Astrocyte of the spinal cord (primary cell): ENCODE measurements at regions not wholly inside any gene's neighbourhood (a gene's known extent, or its start where the extent isn't known, plus 50 kb on each side); places are given as distances from the start of the nearest gene placed in this dataset.

ENCODE experiments used
- DNase-seq: peaks from one replicate; pipeline ENCODE4 v3.0.0; 2011; ENCODE audit warnings: low read depth, low spot score
- H3K4me3 ChIP-seq: 2 replicates; pipeline ENCODE4 v1.5.1; 2011; ENCODE audit warnings: low read depth, mild to moderate bottlenecking, low read length, moderate library complexity
- in situ Hi-C: cut with HindIII; loops from 2 replicates; pipeline ENCODE4 v1.10.0; 2017; ENCODE audit warnings: low sequenced_read_pairs
- TF ChIP-seq, protein P1 (sequence below): IDR thresholded peaks from 2 replicates; pipeline ENCODE4 v1.5.1; 2012; ENCODE audit warnings: low read depth, mild to moderate bottlenecking, low read length, inconsistent platforms

DNA sequence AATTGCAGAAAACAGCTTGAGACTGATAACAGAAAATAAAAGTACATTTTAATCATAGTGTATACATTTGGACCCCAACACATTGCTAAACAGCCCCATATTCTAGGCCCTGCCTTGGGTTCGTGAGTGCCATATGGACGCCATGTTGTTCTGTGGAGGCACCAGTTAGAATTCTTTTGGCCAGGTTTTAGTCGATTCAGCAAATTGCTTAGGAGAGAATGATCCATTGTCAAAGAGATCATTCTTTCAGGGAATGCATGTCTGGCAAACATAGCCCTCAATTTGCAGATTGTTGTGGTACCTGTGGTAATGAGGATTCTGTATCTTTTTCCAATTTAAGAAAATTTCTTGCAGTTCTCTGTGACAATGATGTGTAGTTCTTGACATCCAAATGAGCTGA is 183.6 kb upstream of the DDHD1 start:
- in situ Hi-C loops: no loop called here
- DNase-seq: no peak
- H3K4me3 ChIP-seq: no peak overlapping the region
- TF ChIP-seq, protein P1, sequence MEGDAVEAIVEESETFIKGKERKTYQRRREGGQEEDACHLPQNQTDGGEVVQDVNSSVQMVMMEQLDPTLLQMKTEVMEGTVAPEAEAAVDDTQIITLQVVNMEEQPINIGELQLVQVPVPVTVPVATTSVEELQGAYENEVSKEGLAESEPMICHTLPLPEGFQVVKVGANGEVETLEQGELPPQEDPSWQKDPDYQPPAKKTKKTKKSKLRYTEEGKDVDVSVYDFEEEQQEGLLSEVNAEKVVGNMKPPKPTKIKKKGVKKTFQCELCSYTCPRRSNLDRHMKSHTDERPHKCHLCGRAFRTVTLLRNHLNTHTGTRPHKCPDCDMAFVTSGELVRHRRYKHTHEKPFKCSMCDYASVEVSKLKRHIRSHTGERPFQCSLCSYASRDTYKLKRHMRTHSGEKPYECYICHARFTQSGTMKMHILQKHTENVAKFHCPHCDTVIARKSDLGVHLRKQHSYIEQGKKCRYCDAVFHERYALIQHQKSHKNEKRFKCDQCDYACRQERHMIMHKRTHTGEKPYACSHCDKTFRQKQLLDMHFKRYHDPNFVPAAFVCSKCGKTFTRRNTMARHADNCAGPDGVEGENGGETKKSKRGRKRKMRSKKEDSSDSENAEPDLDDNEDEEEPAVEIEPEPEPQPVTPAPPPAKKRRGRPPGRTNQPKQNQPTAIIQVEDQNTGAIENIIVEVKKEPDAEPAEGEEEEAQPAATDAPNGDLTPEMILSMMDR: no peak

DNA sequence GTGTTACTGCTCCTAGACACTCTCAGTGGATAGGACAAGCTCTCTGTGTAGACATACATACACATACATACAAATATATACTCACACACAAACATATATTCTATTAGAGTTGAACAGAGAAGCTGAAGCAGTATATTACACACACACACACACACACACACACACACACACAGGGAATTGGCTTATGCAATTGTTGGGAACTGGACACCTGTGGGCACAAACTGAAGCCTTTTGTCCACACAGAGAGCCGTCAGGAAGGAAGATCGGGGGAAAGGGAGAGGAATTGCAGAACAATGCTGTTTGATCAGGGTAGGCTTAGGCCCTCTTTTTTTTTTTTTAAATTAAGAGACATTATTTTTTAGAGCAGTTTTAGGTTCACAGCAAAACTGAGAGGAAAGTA is 180.7 kb upstream of the DDHD1 start:
- H3K4me3 ChIP-seq: no peak overlapping the region
- no peak for DNase-seq
- in situ Hi-C loops: no loop called here
- TF ChIP-seq, protein P1: no peak

DNA sequence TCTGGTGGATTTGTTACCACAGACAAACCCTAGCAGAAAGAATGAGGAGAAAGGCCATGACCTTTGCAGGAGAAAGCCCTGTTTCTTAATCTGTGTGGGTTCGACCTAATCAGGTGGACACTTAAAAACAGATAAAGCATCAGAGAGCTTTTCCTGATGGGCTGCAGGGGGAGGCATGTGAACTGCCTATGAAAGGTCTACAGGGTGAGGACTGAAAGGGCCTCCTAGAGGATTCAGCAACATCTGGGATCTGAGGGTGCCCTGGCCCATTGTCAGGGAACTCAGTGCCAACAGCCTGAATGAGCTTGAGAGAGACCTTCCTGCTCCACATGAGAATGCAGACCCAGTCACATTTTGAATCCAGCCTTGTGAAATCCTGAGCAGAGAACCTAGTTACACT is 178.8 kb upstream of the DDHD1 start:
- no peak for DNase-seq
- TF ChIP-seq, protein P1: no peak
- no peak overlapping the region for H3K4me3 ChIP-seq
- in situ Hi-C loops: no loop called here

DNA sequence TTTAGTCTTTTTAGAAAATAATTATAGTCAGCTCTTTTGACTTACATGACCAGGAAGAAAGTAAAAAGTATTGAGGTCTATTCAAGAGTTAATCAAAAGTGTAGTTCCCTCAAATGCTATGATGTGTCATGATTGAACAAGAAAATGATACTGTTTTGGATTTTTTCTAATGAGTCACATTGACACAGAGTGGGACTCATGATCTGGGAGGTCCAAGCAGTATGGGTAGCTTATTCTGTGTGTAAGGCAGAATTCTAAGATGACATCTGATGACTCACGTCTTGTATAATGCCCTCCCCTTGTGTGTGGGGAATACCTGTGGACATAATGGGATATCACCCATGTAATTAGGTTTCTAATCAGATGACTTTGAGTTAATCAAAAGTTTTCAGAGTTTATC is 178.1 kb upstream of the DDHD1 start:
- TF ChIP-seq, protein P1: no peak
- no peak overlapping the region for H3K4me3 ChIP-seq
- in situ Hi-C loops: no loop called here
- DNase-seq: peak; percentile 73

DNA sequence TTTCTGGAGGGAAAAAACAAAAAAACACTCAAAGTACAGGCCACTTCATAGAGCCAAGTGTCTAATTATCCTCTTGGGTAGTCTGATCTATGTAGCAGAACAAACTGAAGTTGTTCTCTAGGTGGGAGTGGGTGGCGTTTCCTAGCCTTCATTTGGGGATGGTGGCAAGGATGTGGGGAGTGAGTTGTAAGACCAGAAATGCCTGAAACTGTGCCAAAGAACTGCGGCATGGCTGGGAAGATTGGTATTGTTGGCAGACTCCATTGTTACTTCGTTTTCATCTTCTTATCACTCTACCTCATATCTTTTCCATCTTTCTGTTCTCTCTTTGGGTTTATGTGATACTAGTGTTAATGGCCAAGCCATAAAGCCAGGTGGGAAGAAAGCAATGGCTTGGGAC is 177.3 kb upstream of the DDHD1 start:
- no peak overlapping the region for H3K4me3 ChIP-seq
- TF ChIP-seq, protein P1: no peak
- in situ Hi-C loops: no loop called here
- DNase-seq: no peak

DNA sequence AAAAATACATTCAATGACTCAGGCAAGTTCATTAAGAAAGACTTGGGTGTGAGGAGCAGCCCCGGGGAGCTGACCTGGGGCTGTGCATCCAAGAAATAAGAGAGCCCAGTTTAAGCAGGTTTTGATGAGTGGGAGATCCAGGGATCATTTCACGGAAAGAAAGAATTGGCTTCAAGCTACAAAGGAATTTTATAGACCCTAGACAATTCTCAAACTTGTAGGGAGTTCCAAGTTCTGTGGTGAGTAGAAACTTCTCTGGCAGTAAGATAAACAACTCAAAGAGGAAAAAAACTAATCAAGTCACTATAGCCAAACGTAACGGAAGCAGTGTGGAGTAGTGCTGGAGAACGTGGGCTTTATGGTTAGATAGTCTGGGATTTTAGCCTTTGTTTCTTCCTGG is 175.7 kb upstream of the DDHD1 start:
- H3K4me3 ChIP-seq: no peak overlapping the region
- no peak for DNase-seq
- TF ChIP-seq, protein P1: no peak
- in situ Hi-C loops: no loop called here

DNA sequence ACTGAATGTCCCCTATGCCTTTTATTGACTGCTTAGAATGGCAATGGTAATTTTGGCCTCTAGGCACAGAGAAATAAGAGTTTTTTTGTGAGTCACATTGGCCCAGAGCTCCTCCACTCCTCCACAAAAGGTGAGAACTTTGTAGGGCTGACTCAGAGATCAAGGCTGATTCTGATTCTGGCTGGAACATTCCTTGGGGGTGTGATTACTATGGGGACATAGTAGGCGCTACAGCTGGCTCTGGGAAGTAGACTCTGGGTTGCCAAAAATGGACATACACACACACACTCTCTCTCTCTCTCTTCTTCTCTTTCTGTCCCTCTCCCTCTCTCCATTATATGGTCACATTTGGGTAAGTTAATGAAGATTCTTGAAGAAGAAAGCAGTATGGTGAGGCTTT is 174.6 kb upstream of the DDHD1 start:
- peak; percentile 67 for DNase-seq
- TF ChIP-seq, protein P1: no peak
- H3K4me3 ChIP-seq: no peak overlapping the region
- in situ Hi-C loops: no loop called here
